Lower lobe of right lung (tissue), 2 donors: ENCODE measurements at regions not wholly inside any gene's neighbourhood (a gene's known extent, or its start where the extent isn't known, plus 50 kb on each side); places are given as distances from the start of the nearest gene placed in this dataset.

Source experiments
- ATAC-seq, 2 donors: fragments of 200-7000 bp; cut with Tn5 transposase; one replicate each; pipeline ENCODE4 v1.9.1; 2020 to 2022; ENCODE audit warnings: mild to moderate bottlenecking in 2 of 2, moderate library complexity in 2 of 2
- DNase-seq: peaks from one replicate; pipeline ENCODE4 v3.0.0-alpha.2; 2020
- H3K27ac ChIP-seq: fragments of 200-600 bp; one replicate; pipeline ENCODE4 v1.8.0; 2022
- H3K27me3 ChIP-seq: fragments of 200-600 bp; one replicate; pipeline ENCODE4 v1.8.0; 2022; ENCODE audit warnings: low read depth
- H3K36me3 ChIP-seq: fragments of 200-600 bp; one replicate; pipeline ENCODE4 v1.8.0; 2022; ENCODE audit warnings: mild to moderate bottlenecking
- H3K4me1 ChIP-seq: fragments of 200-600 bp; one replicate; pipeline ENCODE4 v1.8.0; 2022
- H3K4me3 ChIP-seq: fragments of 200-600 bp; one replicate; pipeline ENCODE4 v1.8.0; 2022; ENCODE audit warnings: mild to moderate bottlenecking
- H3K9me3 ChIP-seq: fragments of 200-600 bp; one replicate; pipeline ENCODE4 v1.8.0; 2022
- CTCF ChIP-seq: fragments of 200-600 bp; IDR thresholded peaks from one replicate; pipeline ENCODE4 v1.8.0; 2022; ENCODE audit warnings: antibody characterized with exemption, mild to moderate bottlenecking
- intact Hi-C: fragments of 100-400 bp; cut with DNase I; formaldehyde crosslinking; loops from one replicate; pipeline ENCODE4 v1.11.0; 2022
- donor health status: DM: no; HTN: yes; CAD: no; lungs with severe emphysema.

GRCh38 chr1:199449221-199449620 is 578.3 kb upstream of the NR5A2 start:
- Histone ChIP-seq H3K27me3 (no peaks in the 10 kb centered on the region), H3K9me3 (no peaks in the 10 kb centered on the region), H3K27ac (no peak overlapping the region), H3K4me3 (no peak overlapping the region), H3K4me1 (no peaks in the 10 kb centered on the region), H3K36me3 (no peaks in the 10 kb centered on the region)
- ATAC-seq (no peak), DNase-seq (no peak)
- no peak for TF ChIP-seq CTCF
- intact Hi-C loops = no loop called here

- Histone ChIP-seq H3K9me3 (no peaks in the 10 kb centered on the region), H3K27me3 (no peaks in the 10 kb centered on the region), H3K36me3 (no peaks in the 10 kb centered on the region), H3K4me1 (no peaks in the 10 kb centered on the region), H3K4me3 (no peak overlapping the region), H3K27ac (no peak overlapping the region)
- ATAC-seq (no peak), DNase-seq (no peak)
- intact Hi-C loops = no loop called here
- TF ChIP-seq CTCF = no peak
Measured at GRCh38 chr1:199449681-199450080, 577.8 kb upstream of the NR5A2 start.

GRCh38 chr1:199452627-199453026 is 574.9 kb upstream of the NR5A2 start:
- Histone ChIP-seq H3K27me3 (no peaks in the 10 kb centered on the region), H3K4me3 (no peak overlapping the region), H3K27ac (no peak overlapping the region), H3K4me1 (no peaks in the 10 kb centered on the region), H3K9me3 (no peaks in the 10 kb centered on the region), H3K36me3 (no peaks in the 10 kb centered on the region)
- intact Hi-C loops = no loop called here
- DNase-seq (no peak), ATAC-seq (no peak)
- TF ChIP-seq CTCF = no peak

GRCh38 chr1:199453723-199454122 is 573.8 kb upstream of the NR5A2 start:
- intact Hi-C loops = no loop called here
- no peak for ATAC-seq
- TF ChIP-seq CTCF = no peak

GRCh38 chr1:199460933-199461332 is 566.6 kb upstream of the NR5A2 start:
- intact Hi-C loops = no loop called here
- Histone ChIP-seq H3K4me3 (no peak overlapping the region), H3K4me1 (no peaks in the 10 kb centered on the region), H3K9me3 (no peaks in the 10 kb centered on the region), H3K36me3 (no peaks in the 10 kb centered on the region), H3K27ac (no peak overlapping the region), H3K27me3 (no peaks in the 10 kb centered on the region)
- ATAC-seq (peak in 1 of 2 donors; percentile 17), DNase-seq (no peak)
- TF ChIP-seq CTCF = no peak

More at GRCh38 chr1:199453723-199454122, 573.8 kb upstream of the NR5A2 start:
- no peak overlapping the region for H3K27ac ChIP-seq
- H3K36me3 ChIP-seq = no peaks in the 10 kb centered on the region
- H3K4me3 ChIP-seq = no peak overlapping the region
- no peaks in the 10 kb centered on the region for H3K9me3 ChIP-seq
- H3K27me3 ChIP-seq = no peaks in the 10 kb centered on the region
- DNase-seq = no peak
- H3K4me1 ChIP-seq = no peaks in the 10 kb centered on the region
